Mesenchymal stem cell (in vitro differentiated cells and primary cell): ENCODE measurements at regions not wholly inside any gene's neighbourhood (a gene's known extent, or its start where the extent isn't known, plus 50 kb on each side); places are given as distances from the start of the nearest gene placed in this dataset.

Experiments
- DNase-seq: peaks from one replicate; pipeline ENCODE4 v3.0.0-alpha.2; 2013
- H2AFZ ChIP-seq: one replicate; pipeline ENCODE4 v1.6.1; 2013; ENCODE audit warnings: low read depth, mild to moderate bottlenecking, control low read depth, inconsistent platforms, low read length, moderate library complexity
- H2AK5ac ChIP-seq: 2 replicates; pipeline ENCODE4 v1.6.1; 2013; ENCODE audit warnings: low read length, moderate library complexity, mild to moderate bottlenecking, inconsistent platforms; ENCODE audit not compliant: severe bottlenecking
- H2BK120ac ChIP-seq: one replicate; pipeline ENCODE4 v1.6.1; 2013; ENCODE audit warnings: low read depth, mild to moderate bottlenecking, inconsistent platforms, low read length, moderate library complexity
- H2BK12ac ChIP-seq, 2 experiments: one replicate each; pipeline ENCODE4 v1.6.1; 2013; ENCODE audit warnings: inconsistent platforms in 2 of 2, low read length in 2 of 2, mild to moderate bottlenecking in 2 of 2, moderate library complexity in 2 of 2, control low read depth in 1 of 2
- H2BK15ac ChIP-seq: one replicate; pipeline ENCODE4 v1.6.1; 2013; ENCODE audit warnings: mild to moderate bottlenecking, low read depth, inconsistent platforms; ENCODE audit not compliant: poor library complexity, severe bottlenecking
- H2BK5ac ChIP-seq: 2 replicates; pipeline ENCODE4 v1.6.1; 2013; ENCODE audit warnings: low read depth, mild to moderate bottlenecking, low read length, control low read depth, inconsistent platforms; ENCODE audit not compliant: poor library complexity, severe bottlenecking
- H3K14ac ChIP-seq, 2 experiments: one replicate each; pipeline ENCODE4 v1.6.1; 2013; ENCODE audit warnings: inconsistent platforms in 2 of 2, low read length in 2 of 2, control low read depth in 1 of 2, mild to moderate bottlenecking in 1 of 2, moderate library complexity in 1 of 2
- H3K18ac ChIP-seq, 2 experiments: one replicate each; pipeline ENCODE4 v1.6.1; 2013; ENCODE audit warnings: inconsistent platforms in 2 of 2, low read length in 2 of 2, control low read depth in 1 of 2, low read depth in 1 of 2, mild to moderate bottlenecking in 1 of 2
- H3K23ac ChIP-seq, 2 experiments: one replicate each; pipeline ENCODE4 v1.6.1; 2013; ENCODE audit warnings: inconsistent platforms in 2 of 2, low read length in 2 of 2, mild to moderate bottlenecking in 2 of 2, moderate library complexity in 2 of 2, control low read depth in 1 of 2
- H3K27ac ChIP-seq: 2 replicates; pipeline ENCODE4 v1.5.1; 2013; ENCODE audit warnings: mild to moderate bottlenecking, moderate library complexity, low read length, control low read depth, inconsistent platforms; ENCODE audit not compliant: poor library complexity, severe bottlenecking
- H3K27me3 ChIP-seq, 2 experiments: 2 replicates each; pipeline versions ENCODE4 v1.6.1 to v1.7.0; 2013; ENCODE audit warnings: low read length in 2 of 2, mild to moderate bottlenecking in 2 of 2, moderate library complexity in 2 of 2, control low read depth in 1 of 2, inconsistent platforms in 1 of 2; ENCODE audit not compliant: control insufficient read depth in 1 of 2, insufficient read depth in 1 of 2
- H3K36me3 ChIP-seq, 2 experiments: 2 replicates each; pipeline versions ENCODE4 v1.6.1 to v1.7.0; 2013; ENCODE audit warnings: low read length in 2 of 2, control low read depth in 1 of 2, inconsistent platforms in 1 of 2, low read depth in 1 of 2, mild to moderate bottlenecking in 1 of 2; ENCODE audit not compliant: insufficient read depth in 2 of 2, control insufficient read depth in 1 of 2
- H3K4ac ChIP-seq, 2 experiments: one replicate each; pipeline ENCODE4 v1.6.1; 2013; ENCODE audit warnings: inconsistent platforms in 2 of 2, low read length in 2 of 2, mild to moderate bottlenecking in 2 of 2, moderate library complexity in 2 of 2, control low read depth in 1 of 2, low read depth in 1 of 2
- H3K4me1 ChIP-seq: 2 replicates; pipeline ENCODE4 v1.6.1; 2013; ENCODE audit warnings: low read depth, low read length, control low read depth; ENCODE audit not compliant: control insufficient read depth, insufficient read depth
- H3K4me2 ChIP-seq: 2 replicates; pipeline ENCODE4 v1.6.1; 2013; ENCODE audit warnings: low read length, mild to moderate bottlenecking, inconsistent platforms; ENCODE audit not compliant: poor library complexity, severe bottlenecking
- H3K4me3 ChIP-seq, 2 experiments: 2 replicates each; pipeline versions ENCODE4 v1.5.1 to v1.7.0; 2013; ENCODE audit warnings: low read length in 2 of 2, mild to moderate bottlenecking in 2 of 2, control low read depth in 1 of 2, low read depth in 1 of 2; ENCODE audit not compliant: insufficient read depth in 1 of 2
- H3K79me1 ChIP-seq: replicated peaks from 2 replicates; pipeline ENCODE4 v1.6.1; 2013; ENCODE audit warnings: mild to moderate bottlenecking, control low read depth, low read length, inconsistent platforms; ENCODE audit not compliant: poor library complexity, severe bottlenecking
- H3K9ac ChIP-seq: 2 replicates; pipeline ENCODE4 v1.7.0; 2013; ENCODE audit warnings: mild to moderate bottlenecking, low read length, moderate library complexity
- H3K9me3 ChIP-seq: 2 replicates; pipeline ENCODE4 v1.7.0; 2013; ENCODE audit warnings: mild to moderate bottlenecking, low read length; ENCODE audit not compliant: control insufficient read depth
- H4K8ac ChIP-seq: one replicate; pipeline ENCODE4 v1.6.1; 2013; ENCODE audit warnings: inconsistent platforms, mild to moderate bottlenecking, low read length, moderate library complexity
- H4K91ac ChIP-seq: one replicate; pipeline ENCODE4 v1.6.1; 2013; ENCODE audit warnings: mild to moderate bottlenecking, low read length, inconsistent platforms
- WGBS: methylation state at CpG from one replicate; pipeline ENCODE4 v1.1.7; 2013; ENCODE audit warnings: mixed read lengths; 5-methylcytosine and 5-hydroxymethylcytosine counted together

GRCh38 chr10:8331896-8332729 lies 277.6 kb downstream of the GATA3 start:
- H2AK5ac ChIP-seq = no peak overlapping the region
- H3K27ac ChIP-seq = no peak overlapping the region
- H3K18ac ChIP-seq = peak overlapping the region in 1 of 2 experiments; percentile 8
- no peak overlapping the region for H3K4ac ChIP-seq
- peaks cover 3 to 8% of the 10 kb centered on the region in 2 experiments for H3K27me3 ChIP-seq
- H4K8ac ChIP-seq = no peak overlapping the region
- H3K4me3 ChIP-seq = peak overlapping the region in 1 of 2 experiments; percentile 74
- no peak overlapping the region for H3K14ac ChIP-seq
- no peaks in the 10 kb centered on the region for H3K79me1 ChIP-seq
- H2BK15ac ChIP-seq = no peak overlapping the region
- H3K4me1 ChIP-seq = peaks cover 4% of the 10 kb centered on the region
- H3K9ac ChIP-seq = peak overlapping the region; percentile 83
- H2BK5ac ChIP-seq = no peak overlapping the region
- no peak overlapping the region for H4K91ac ChIP-seq
- H2BK120ac ChIP-seq = no peak overlapping the region
- H2BK12ac ChIP-seq = no peak overlapping the region
- no peak overlapping the region for H3K23ac ChIP-seq
- H2AFZ ChIP-seq = peak overlapping the region; percentile 69
- no peaks in the 10 kb centered on the region for H3K9me3 ChIP-seq
- DNase-seq = peak; percentile 64
- H3K36me3 ChIP-seq = no peaks in the 10 kb centered on the region
- H3K4me2 ChIP-seq = peak overlapping the region; percentile 28
- 7% methylated on average over 34 of the region's 34 CpGs for WGBS

- no peak overlapping the region for H2BK15ac ChIP-seq
- H2AK5ac ChIP-seq = no peak overlapping the region
- H2BK12ac ChIP-seq = no peak overlapping the region
- H3K9me3 ChIP-seq = no peaks in the 10 kb centered on the region
- peak overlapping the region in 1 of 2 experiments; percentile 74 for H3K4me3 ChIP-seq
- 26% methylated on average over 6 of the region's 6 CpGs for WGBS
- no peak overlapping the region for H4K91ac ChIP-seq
- peaks cover 4% of the 10 kb centered on the region for H3K4me1 ChIP-seq
- no peak overlapping the region for H3K18ac ChIP-seq
- no peak overlapping the region for H2BK120ac ChIP-seq
- no peak overlapping the region for H3K4me2 ChIP-seq
- no peak overlapping the region for H2BK5ac ChIP-seq
- no peak overlapping the region for H3K14ac ChIP-seq
- H3K27ac ChIP-seq = no peak overlapping the region
- H3K27me3 ChIP-seq = peaks cover 3 to 8% of the 10 kb centered on the region in 2 experiments
- no peak overlapping the region for H3K9ac ChIP-seq
- no peaks in the 10 kb centered on the region for H3K79me1 ChIP-seq
- no peak overlapping the region for H2AFZ ChIP-seq
- H3K36me3 ChIP-seq = no peaks in the 10 kb centered on the region
- H3K4ac ChIP-seq = no peak overlapping the region
- no peak overlapping the region for H4K8ac ChIP-seq
- no peak overlapping the region for H3K23ac ChIP-seq
- no peak for DNase-seq
Observed at GRCh38 chr10:8332730-8333111, 278.2 kb downstream of the GATA3 start.

DNA sequence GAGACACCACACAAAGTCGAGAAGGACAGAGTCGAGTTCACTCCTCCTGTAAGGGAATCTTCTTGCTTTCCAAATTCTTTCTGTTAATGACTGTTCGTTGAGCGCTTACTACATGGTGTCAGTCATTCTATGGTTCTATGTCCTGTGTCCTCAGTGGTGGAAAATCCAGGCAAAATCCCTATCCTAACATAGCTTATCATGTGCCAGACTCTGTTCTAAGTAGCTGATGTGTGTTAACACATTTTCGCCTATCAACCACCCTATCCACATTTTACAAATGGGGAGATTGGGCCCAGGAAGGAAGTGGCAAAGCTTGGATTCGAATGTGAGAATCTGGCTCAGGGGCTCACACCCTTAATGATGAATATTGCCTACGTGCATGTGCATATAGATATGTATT lies 280.1 kb downstream of the GATA3 start:
- Histone ChIP-seq H3K14ac (no peak overlapping the region), H3K36me3 (no peaks in the 10 kb centered on the region), H4K8ac (no peak overlapping the region), H2BK120ac (no peak overlapping the region), H2AFZ (no peak overlapping the region), H3K9ac (no peak overlapping the region), H2BK15ac (no peak overlapping the region), H3K9me3 (no peaks in the 10 kb centered on the region), H3K4me2 (no peak overlapping the region), H3K27me3 (peaks cover 3 to 8% of the 10 kb centered on the region in 2 experiments), H3K18ac (no peak overlapping the region), H4K91ac (no peak overlapping the region), H3K4me1 (peaks cover 4% of the 10 kb centered on the region), H2BK5ac (no peak overlapping the region), H2BK12ac (no peak overlapping the region), H3K27ac (no peak overlapping the region), H3K23ac (no peak overlapping the region), H3K4me3 (no peak overlapping the region), H2AK5ac (no peak overlapping the region), H3K4ac (no peak overlapping the region), H3K79me1 (no peaks in the 10 kb centered on the region)
- WGBS = 67% methylated on average over 5 of the region's 7 CpGs
- no peak for DNase-seq

DNA sequence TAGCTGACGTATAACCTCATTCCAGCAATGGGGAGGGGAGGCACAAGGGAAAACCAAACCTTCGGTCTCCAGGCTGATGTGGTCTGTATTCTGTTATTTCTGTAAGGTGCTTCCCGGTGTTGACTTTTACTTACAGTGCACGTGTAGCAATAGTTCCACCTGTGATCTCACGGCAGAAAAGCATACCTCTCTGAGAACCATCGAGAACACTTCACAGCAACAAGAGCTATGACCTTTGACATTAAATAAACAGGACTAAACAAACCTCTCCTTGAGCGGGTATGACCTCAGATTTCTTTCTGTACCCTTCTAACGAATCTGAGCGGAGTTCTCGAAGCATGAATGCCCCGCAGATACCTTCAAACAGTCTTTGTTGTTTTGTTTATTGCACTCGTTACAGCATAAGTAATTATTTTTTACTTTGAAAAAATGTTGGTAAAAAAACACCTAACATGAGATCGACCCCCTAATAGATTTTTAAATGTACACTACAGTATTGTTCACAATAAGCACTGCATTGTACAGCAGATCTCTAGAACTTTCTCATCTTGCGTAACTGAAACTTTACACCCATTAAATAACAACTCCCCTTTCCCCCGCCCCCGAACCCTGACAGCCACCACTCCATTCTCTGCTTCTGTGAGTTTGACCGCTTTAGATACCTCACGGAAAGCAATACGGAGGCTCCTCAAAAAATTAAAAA lies 282.3 kb downstream of the GATA3 start:
- Histone ChIP-seq H3K4me2 (no peak overlapping the region), H4K91ac (no peak overlapping the region), H3K27ac (no peak overlapping the region), H2BK12ac (no peak overlapping the region), H2AFZ (peak overlapping the region; percentile 23), H3K14ac (no peak overlapping the region), H3K18ac (no peak overlapping the region), H2BK5ac (no peak overlapping the region), H3K79me1 (no peaks in the 10 kb centered on the region), H3K36me3 (no peaks in the 10 kb centered on the region), H2BK120ac (no peak overlapping the region), H2AK5ac (no peak overlapping the region), H3K4me3 (no peak overlapping the region), H3K27me3 (peaks cover 3 to 8% of the 10 kb centered on the region in 2 experiments), H3K9me3 (no peaks in the 10 kb centered on the region), H3K23ac (no peak overlapping the region), H3K9ac (no peak overlapping the region), H4K8ac (no peak overlapping the region), H2BK15ac (no peak overlapping the region), H3K4ac (no peak overlapping the region), H3K4me1 (peaks cover 4% of the 10 kb centered on the region)
- DNase-seq = no peak
- 71% methylated on average over 17 of the region's 19 CpGs for WGBS
